Liver (tissue), 8 donors: ENCODE measurements at regions not wholly inside any gene's neighbourhood (a gene's known extent, or its start where the extent isn't known, plus 50 kb on each side); places are given as distances from the start of the nearest gene placed in this dataset.

Experiments used
- DNase-seq: peaks from one replicate; pipeline ENCODE4 v3.0.0-alpha.2; 2017; ENCODE audit warnings: low spot score
- H3K27ac ChIP-seq, 2 donors: one replicate each; pipeline ENCODE4 v1.7.0; 2013; ENCODE audit warnings: inconsistent platforms in 2 of 2, low read length in 2 of 2, control low read depth in 1 of 2, low read depth in 1 of 2, mild to moderate bottlenecking in 1 of 2
- H3K27me3 ChIP-seq, 4 donors: one replicate each; pipeline versions ENCODE4 v1.6.1 to v1.7.0; 2013; ENCODE audit warnings: low read length in 3 of 4, inconsistent platforms in 1 of 4, mild to moderate bottlenecking in 1 of 4, moderate library complexity in 1 of 4; ENCODE audit not compliant: control insufficient read depth in 4 of 4, insufficient read depth in 4 of 4
- H3K36me3 ChIP-seq, 4 donors: one replicate each; pipeline versions ENCODE4 v1.6.1 to v1.7.0; 2013; ENCODE audit warnings: low read length in 3 of 4, mild to moderate bottlenecking in 3 of 4, low read depth in 1 of 4, moderate library complexity in 1 of 4; ENCODE audit not compliant: control insufficient read depth in 4 of 4, insufficient read depth in 3 of 4
- H3K4me1 ChIP-seq, 4 donors: one replicate each; pipeline versions ENCODE4 v1.6.1 to v1.7.0; 2013; ENCODE audit warnings: low read length in 3 of 4, mild to moderate bottlenecking in 3 of 4, moderate library complexity in 1 of 4; ENCODE audit not compliant: control insufficient read depth in 4 of 4, insufficient read depth in 4 of 4
- H3K4me3 ChIP-seq, 3 donors: one replicate each; pipeline versions ENCODE4 v1.6.1 to v1.7.0; 2013; ENCODE audit warnings: low read length in 3 of 3, control low read depth in 1 of 3, low read depth in 1 of 3, mild to moderate bottlenecking in 1 of 3
- H3K9ac ChIP-seq, 2 donors: one replicate each; pipeline ENCODE4 v1.7.0; 2013; ENCODE audit warnings: low read length in 2 of 2, mild to moderate bottlenecking in 2 of 2, moderate library complexity in 2 of 2, control low read depth in 1 of 2, low read depth in 1 of 2
- H3K9me3 ChIP-seq, 4 donors: one replicate each; pipeline versions ENCODE4 v1.6.1 to v1.7.0; 2013; ENCODE audit warnings: low read length in 3 of 4; ENCODE audit not compliant: control insufficient read depth in 4 of 4
- CTCF ChIP-seq: fragments of 150-350 bp; IDR thresholded peaks from 2 replicates; pipeline ENCODE4 v1.5.1; 2017; ENCODE audit warnings: improper control_type of control experiment, low read depth, low read length; ENCODE audit not compliant: missing input control
- EGR1 ChIP-seq, 2 donors: IDR thresholded peaks; 2 replicates each; pipeline ENCODE4 v1.6.1; 2016 to 2018; ENCODE audit warnings: antibody characterized with exemption in 2 of 2, low read depth in 2 of 2
- FOXA1 ChIP-seq: IDR thresholded peaks from 2 replicates; pipeline ENCODE4 v1.6.1; 2016; ENCODE audit warnings: antibody characterized with exemption
- FOXA2 ChIP-seq: IDR thresholded peaks from 2 replicates; pipeline ENCODE4 v1.6.1; 2016; ENCODE audit warnings: antibody characterized with exemption
- GABPA ChIP-seq, 2 donors: IDR thresholded peaks in 1 of 2; conservative IDR thresholded peaks in 1 of 2; 2 replicates each; pipeline ENCODE4 v1.6.1; 2016; ENCODE audit warnings: antibody characterized with exemption in 2 of 2, mild to moderate bottlenecking in 1 of 2, moderate library complexity in 1 of 2
- HNF4A ChIP-seq, 2 donors: conservative IDR thresholded peaks; 2 replicates each; pipeline ENCODE4 v1.6.1; 2016; ENCODE audit warnings: antibody characterized with exemption in 2 of 2, mild to moderate bottlenecking in 2 of 2
- HNF4G ChIP-seq: IDR thresholded peaks from 2 replicates; pipeline ENCODE4 v1.6.1; 2016; ENCODE audit warnings: antibody characterized with exemption
- JUND ChIP-seq, 2 donors: IDR thresholded peaks; 2 replicates each; pipeline ENCODE4 v1.6.1; 2016; ENCODE audit warnings: antibody characterized with exemption in 2 of 2
- NR2F2 ChIP-seq: IDR thresholded peaks from 2 replicates; pipeline ENCODE4 v1.6.1; 2016; ENCODE audit warnings: antibody characterized with exemption
- RAD21 ChIP-seq, 2 donors: IDR thresholded peaks; 2 replicates each; pipeline ENCODE4 v1.6.1; 2016; ENCODE audit warnings: antibody characterized with exemption in 2 of 2, mild to moderate bottlenecking in 2 of 2
- RXRA ChIP-seq, 2 donors: IDR thresholded peaks; 2 replicates each; pipeline ENCODE4 v1.6.1; 2017 to 2018; ENCODE audit warnings: antibody characterized with exemption in 2 of 2, mild to moderate bottlenecking in 1 of 2
- SP1 ChIP-seq: IDR thresholded peaks from 2 replicates; pipeline ENCODE4 v1.6.1; 2018; ENCODE audit warnings: antibody characterized with exemption, mild to moderate bottlenecking
- TAF1 ChIP-seq: conservative IDR thresholded peaks from 2 replicates; pipeline ENCODE4 v1.6.1; 2016; ENCODE audit warnings: antibody characterized with exemption, mild to moderate bottlenecking
- YY1 ChIP-seq: IDR thresholded peaks from 2 replicates; pipeline ENCODE4 v1.6.1; 2016; ENCODE audit warnings: antibody characterized with exemption, mild to moderate bottlenecking
- WGBS: extraction: QIAGEN DNeasy Blood & Tissue Kit; methylation state at CpG from one replicate; pipeline ENCODE4 v1.1.7; 2013; 5-methylcytosine and 5-hydroxymethylcytosine counted together
- TF ChIP-seq, protein P1 (sequence below): IDR thresholded peaks from 2 replicates; pipeline ENCODE4 v1.6.1; 2016; ENCODE audit warnings: antibody characterized with exemption, mild to moderate bottlenecking
- TF ChIP-seq, protein P2 (sequence below): IDR thresholded peaks from 2 replicates; pipeline ENCODE4 v1.6.1; 2016; ENCODE audit warnings: antibody characterized with exemption
- TF ChIP-seq, protein P3 (sequence below): IDR thresholded peaks from 2 replicates; pipeline ENCODE4 v1.6.1; 2016; ENCODE audit warnings: antibody characterized with exemption
- TF ChIP-seq, protein P4 (sequence below): IDR thresholded peaks from 2 replicates; pipeline ENCODE4 v1.6.1; 2016; ENCODE audit warnings: antibody characterized with exemption
- donor health status: healthy.
- donor health status: healthy.
- donor health status: healthy.
- donor health status: healthy.
- donor health status: healthy.

DNA sequence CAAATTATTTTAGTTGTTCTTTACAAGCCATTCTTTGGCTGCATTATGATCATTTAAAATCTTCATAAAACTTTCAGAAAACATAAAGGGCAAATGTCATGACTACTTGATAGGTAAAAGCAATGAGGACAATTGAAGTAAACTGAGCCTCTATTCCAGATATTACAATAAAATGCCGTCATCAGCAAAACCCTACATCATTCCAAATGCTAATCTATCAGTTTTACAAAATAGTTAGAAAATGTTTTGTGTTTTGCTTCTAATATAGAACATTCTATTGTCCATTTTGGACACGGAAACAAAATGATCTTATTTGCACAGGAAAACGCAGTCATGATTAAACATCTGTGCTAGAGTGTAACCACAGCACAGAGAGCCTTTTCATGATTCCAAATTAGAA lies 1330.6 kb upstream of the ADGRL3 start:
- no peak for DNase-seq
- no peak for TF ChIP-seq SP1
- TF ChIP-seq, protein P1, sequence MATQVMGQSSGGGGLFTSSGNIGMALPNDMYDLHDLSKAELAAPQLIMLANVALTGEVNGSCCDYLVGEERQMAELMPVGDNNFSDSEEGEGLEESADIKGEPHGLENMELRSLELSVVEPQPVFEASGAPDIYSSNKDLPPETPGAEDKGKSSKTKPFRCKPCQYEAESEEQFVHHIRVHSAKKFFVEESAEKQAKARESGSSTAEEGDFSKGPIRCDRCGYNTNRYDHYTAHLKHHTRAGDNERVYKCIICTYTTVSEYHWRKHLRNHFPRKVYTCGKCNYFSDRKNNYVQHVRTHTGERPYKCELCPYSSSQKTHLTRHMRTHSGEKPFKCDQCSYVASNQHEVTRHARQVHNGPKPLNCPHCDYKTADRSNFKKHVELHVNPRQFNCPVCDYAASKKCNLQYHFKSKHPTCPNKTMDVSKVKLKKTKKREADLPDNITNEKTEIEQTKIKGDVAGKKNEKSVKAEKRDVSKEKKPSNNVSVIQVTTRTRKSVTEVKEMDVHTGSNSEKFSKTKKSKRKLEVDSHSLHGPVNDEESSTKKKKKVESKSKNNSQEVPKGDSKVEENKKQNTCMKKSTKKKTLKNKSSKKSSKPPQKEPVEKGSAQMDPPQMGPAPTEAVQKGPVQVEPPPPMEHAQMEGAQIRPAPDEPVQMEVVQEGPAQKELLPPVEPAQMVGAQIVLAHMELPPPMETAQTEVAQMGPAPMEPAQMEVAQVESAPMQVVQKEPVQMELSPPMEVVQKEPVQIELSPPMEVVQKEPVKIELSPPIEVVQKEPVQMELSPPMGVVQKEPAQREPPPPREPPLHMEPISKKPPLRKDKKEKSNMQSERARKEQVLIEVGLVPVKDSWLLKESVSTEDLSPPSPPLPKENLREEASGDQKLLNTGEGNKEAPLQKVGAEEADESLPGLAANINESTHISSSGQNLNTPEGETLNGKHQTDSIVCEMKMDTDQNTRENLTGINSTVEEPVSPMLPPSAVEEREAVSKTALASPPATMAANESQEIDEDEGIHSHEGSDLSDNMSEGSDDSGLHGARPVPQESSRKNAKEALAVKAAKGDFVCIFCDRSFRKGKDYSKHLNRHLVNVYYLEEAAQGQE, result no peak
- no peak for TF ChIP-seq RXRA (IDR thresholded peaks at IDR 0.05)
- TF ChIP-seq, protein P2, sequence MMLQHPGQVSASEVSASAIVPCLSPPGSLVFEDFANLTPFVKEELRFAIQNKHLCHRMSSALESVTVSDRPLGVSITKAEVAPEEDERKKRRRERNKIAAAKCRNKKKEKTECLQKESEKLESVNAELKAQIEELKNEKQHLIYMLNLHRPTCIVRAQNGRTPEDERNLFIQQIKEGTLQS, result no peak
- no peak for TF ChIP-seq HNF4A (conservative IDR thresholded peaks at IDR 0.05)
- TF ChIP-seq FOXA1, result no peak
- TF ChIP-seq CTCF, result no peak
- no peak for TF ChIP-seq GABPA (IDR thresholded peaks at IDR 0.05 in 1 of 2, conservative IDR thresholded peaks at IDR 0.05 in 1 of 2)
- no peak for TF ChIP-seq JUND (IDR thresholded peaks at IDR 0.05)
- 80% methylated on average over 3 of the region's 3 CpGs for WGBS
- Histone ChIP-seq H3K36me3 (no peaks in the 10 kb centered on the region), H3K9ac (no peak overlapping the region), H3K27ac (no peak overlapping the region), H3K9me3 (no peaks in the 10 kb centered on the region), H3K4me1 (no peaks in the 10 kb centered on the region), H3K27me3 (peaks cover 0 to 2% (median 0%) of the 10 kb centered on the region in 4 donors), H3K4me3 (no peak overlapping the region)

DNA sequence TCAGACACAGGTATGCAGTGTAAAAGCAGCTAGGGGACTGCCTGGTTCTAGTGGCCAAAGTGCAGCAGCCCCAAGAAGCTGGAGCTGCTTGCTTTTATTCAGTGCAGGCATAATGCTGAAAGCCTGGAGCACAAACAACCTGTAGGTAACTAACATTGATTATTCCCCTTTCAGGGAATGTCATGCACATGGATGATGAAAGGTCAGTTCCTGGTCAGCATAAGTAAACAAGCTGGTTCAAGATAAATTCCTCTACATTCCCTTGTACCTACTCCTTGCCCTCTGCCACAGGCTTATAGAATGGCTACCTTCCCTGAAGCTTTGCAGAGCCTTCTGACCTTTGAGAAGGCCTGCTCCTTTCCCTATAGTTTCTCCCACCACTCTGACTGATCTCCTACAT lies 1318.5 kb upstream of the ADGRL3 start:
- Histone ChIP-seq H3K36me3 (no peaks in the 10 kb centered on the region), H3K27me3 (no peaks in the 10 kb centered on the region), H3K27ac (no peak overlapping the region), H3K9me3 (no peaks in the 10 kb centered on the region), H3K9ac (no peak overlapping the region), H3K4me3 (no peak overlapping the region), H3K4me1 (peaks cover 2 to 11% (median 5%) of the 10 kb centered on the region in 4 donors)
- no peak for DNase-seq
- TF ChIP-seq FOXA2 (peak; percentile 94), YY1 (no peak), HNF4A (conservative IDR thresholded peaks at IDR 0.05) (peak; percentile 60), SP1 (peak; percentile 14), FOXA1 (peak; percentile 85), JUND (IDR thresholded peaks at IDR 0.05) (no peak), RAD21 (IDR thresholded peaks at IDR 0.05) (peak in 1 of 2 donors; percentile 9), EGR1 (IDR thresholded peaks at IDR 0.05; ENCODE audit: low read depth in 2 of 2) (no peak), GABPA (IDR thresholded peaks at IDR 0.05 in 1 of 2, conservative IDR thresholded peaks at IDR 0.05 in 1 of 2) (no peak), CTCF (no peak), HNF4G (no peak), TAF1 (no peak), NR2F2 (no peak), RXRA (IDR thresholded peaks at IDR 0.05) (peak; percentile 56 to 63)
- TF ChIP-seq, protein P3, sequence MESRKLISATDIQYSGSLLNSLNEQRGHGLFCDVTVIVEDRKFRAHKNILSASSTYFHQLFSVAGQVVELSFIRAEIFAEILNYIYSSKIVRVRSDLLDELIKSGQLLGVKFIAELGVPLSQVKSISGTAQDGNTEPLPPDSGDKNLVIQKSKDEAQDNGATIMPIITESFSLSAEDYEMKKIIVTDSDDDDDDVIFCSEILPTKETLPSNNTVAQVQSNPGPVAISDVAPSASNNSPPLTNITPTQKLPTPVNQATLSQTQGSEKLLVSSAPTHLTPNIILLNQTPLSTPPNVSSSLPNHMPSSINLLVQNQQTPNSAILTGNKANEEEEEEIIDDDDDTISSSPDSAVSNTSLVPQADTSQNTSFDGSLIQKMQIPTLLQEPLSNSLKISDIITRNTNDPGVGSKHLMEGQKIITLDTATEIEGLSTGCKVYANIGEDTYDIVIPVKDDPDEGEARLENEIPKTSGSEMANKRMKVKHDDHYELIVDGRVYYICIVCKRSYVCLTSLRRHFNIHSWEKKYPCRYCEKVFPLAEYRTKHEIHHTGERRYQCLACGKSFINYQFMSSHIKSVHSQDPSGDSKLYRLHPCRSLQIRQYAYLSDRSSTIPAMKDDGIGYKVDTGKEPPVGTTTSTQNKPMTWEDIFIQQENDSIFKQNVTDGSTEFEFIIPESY, result no peak
- TF ChIP-seq, protein P4, sequence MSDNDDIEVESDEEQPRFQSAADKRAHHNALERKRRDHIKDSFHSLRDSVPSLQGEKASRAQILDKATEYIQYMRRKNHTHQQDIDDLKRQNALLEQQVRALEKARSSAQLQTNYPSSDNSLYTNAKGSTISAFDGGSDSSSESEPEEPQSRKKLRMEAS, result no peak
- TF ChIP-seq, protein P2, result peak; percentile 38
